ENCODE measurements at regions not wholly inside any gene's neighbourhood (a gene's known extent, or its start where the extent isn't known, plus 50 kb on each side); places are given as distances from the start of the nearest gene placed in this dataset.

DNA sequence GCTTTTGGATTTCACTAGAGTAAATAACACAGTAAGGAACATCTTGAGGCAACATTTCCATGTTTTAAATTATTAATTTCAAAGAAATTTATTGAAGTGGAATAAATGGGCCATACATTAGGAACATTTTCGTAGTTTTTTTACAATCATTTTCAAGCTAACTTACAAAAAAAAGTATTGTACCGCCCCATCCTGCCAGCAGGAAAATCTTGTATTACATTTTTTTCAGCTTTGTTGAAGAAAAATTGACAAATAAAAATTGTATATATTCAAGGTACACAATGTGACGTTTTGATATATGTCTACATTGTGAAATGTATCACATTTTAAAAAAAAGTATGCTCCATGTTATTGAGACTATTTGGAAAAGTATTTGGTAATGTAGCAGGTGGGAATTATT lies 1001.9 kb upstream of the NR2F2 start:
- TF ChIP-seq POLR2AphosphoS5 (IDR thresholded peaks at IDR 0.05) (no peak), EP300 (IDR thresholded peaks at IDR 0.05) (no peak), CTCF (IDR thresholded peaks at IDR 0.05) (no peak), POLR2A (IDR thresholded peaks at IDR 0.05) (no peak)

DNA sequence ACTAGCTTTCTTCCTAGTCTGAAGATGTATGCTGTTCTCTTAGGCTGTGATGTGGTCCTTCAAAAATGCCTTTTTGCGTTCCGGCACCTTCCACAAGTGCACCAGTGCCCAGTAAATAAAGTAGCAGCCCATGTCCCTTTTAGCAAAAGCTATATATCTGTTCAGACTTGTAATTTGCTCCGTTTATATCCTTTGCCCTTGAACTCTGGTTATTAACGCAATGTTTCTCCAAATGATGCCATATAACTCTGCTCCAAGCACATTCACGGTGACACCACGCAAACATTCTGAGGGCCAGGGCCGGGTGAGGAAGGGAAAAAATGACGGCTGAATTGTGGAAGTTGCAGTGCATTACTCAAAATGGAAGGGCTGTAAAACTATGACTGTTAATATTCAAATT lies 1001.1 kb upstream of the NR2F2 start:
- H3K9me3 ChIP-seq = no peaks in the 10 kb centered on the region
- H3K4me3 ChIP-seq = no peak overlapping the region
- no peak for DNase-seq (ENCODE audit: low spot score in 2 of 2)
- TF ChIP-seq POLR2A (IDR thresholded peaks at IDR 0.05) (no peak), EP300 (IDR thresholded peaks at IDR 0.05) (no peak), POLR2AphosphoS5 (IDR thresholded peaks at IDR 0.05) (no peak), CTCF (IDR thresholded peaks at IDR 0.05) (no peak)
- peaks cover 5% of the 10 kb centered on the region for H3K4me1 ChIP-seq
- no peak overlapping the region for H3K27ac ChIP-seq
- H3K27me3 ChIP-seq = peaks cover 23% of the 10 kb centered on the region
- H3K36me3 ChIP-seq = no peaks in the 10 kb centered on the region
- 63% methylated on average over 8 of the region's 8 CpGs for WGBS

More for the DNA sequence above, 1001.9 kb upstream of the NR2F2 start:
- no peak for DNase-seq (ENCODE audit: low spot score in 2 of 2)
- no peaks in the 10 kb centered on the region for H3K9me3 ChIP-seq
- H3K4me3 ChIP-seq = no peak overlapping the region
- H3K36me3 ChIP-seq = no peaks in the 10 kb centered on the region
- peaks cover 23% of the 10 kb centered on the region for H3K27me3 ChIP-seq
- peak overlapping the region; percentile 41 for H3K27ac ChIP-seq
- H3K4me1 ChIP-seq = peaks cover 5% of the 10 kb centered on the region
- 79% methylated on average over 3 of the region's 3 CpGs for WGBS

DNA sequence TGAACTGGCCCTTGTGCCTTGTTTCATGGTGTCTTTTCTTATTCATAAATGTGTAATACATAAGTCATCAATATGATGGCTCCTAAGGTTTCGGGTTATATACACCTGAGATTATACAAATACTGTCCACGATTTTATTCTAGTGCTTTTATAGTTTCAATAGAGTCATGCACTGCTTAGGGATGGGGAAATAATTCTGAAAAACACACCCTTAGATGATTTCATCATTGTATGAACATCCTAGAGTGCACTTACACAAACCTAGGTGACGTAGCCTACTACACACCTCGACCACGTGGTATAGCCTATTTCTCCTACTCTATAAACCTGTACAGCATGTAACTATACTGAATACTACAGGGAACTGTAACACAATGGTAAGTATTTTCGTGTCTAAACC lies 988.8 kb upstream of the NR2F2 start:
- Histone ChIP-seq H3K4me3 (no peak overlapping the region), H3K36me3 (no peaks in the 10 kb centered on the region), H3K9me3 (no peaks in the 10 kb centered on the region), H3K27me3 (no peaks in the 10 kb centered on the region), H3K27ac (no peak overlapping the region), H3K4me1 (no peaks in the 10 kb centered on the region)
- DNase-seq (ENCODE audit: low spot score in 2 of 2) = no peak
- 80% methylated on average over 6 of the region's 6 CpGs for WGBS
- TF ChIP-seq POLR2A (IDR thresholded peaks at IDR 0.05) = no peak
- TF ChIP-seq POLR2AphosphoS5 (IDR thresholded peaks at IDR 0.05) = no peak
- TF ChIP-seq EP300 (IDR thresholded peaks at IDR 0.05) = no peak
- no peak for TF ChIP-seq CTCF (IDR thresholded peaks at IDR 0.05)

GRCh38 chr15:95345867-95346266 lies 984.6 kb upstream of the NR2F2 start:
- 75% methylated on average over 4 of the region's 4 CpGs for WGBS
- H3K9me3 ChIP-seq = no peaks in the 10 kb centered on the region
- no peaks in the 10 kb centered on the region for H3K4me1 ChIP-seq
- TF ChIP-seq POLR2AphosphoS5 (IDR thresholded peaks at IDR 0.05) (no peak), EP300 (IDR thresholded peaks at IDR 0.05) (no peak), POLR2A (IDR thresholded peaks at IDR 0.05) (no peak), CTCF (IDR thresholded peaks at IDR 0.05) (no peak)
- H3K4me3 ChIP-seq = no peak overlapping the region
- H3K27ac ChIP-seq = no peak overlapping the region
- DNase-seq (ENCODE audit: low spot score in 2 of 2) = no peak
- no peaks in the 10 kb centered on the region for H3K36me3 ChIP-seq
- no peaks in the 10 kb centered on the region for H3K27me3 ChIP-seq

GRCh38 chr15:95346721-95347475 lies 983.6 kb upstream of the NR2F2 start:
- Histone ChIP-seq H3K9me3 (no peaks in the 10 kb centered on the region), H3K27ac (no peak overlapping the region), H3K4me1 (no peaks in the 10 kb centered on the region), H3K27me3 (no peaks in the 10 kb centered on the region), H3K4me3 (no peak overlapping the region), H3K36me3 (no peaks in the 10 kb centered on the region)
- TF ChIP-seq POLR2AphosphoS5 (IDR thresholded peaks at IDR 0.05) = no peak
- no peak for DNase-seq (ENCODE audit: low spot score in 2 of 2)
- 75% methylated on average over 5 of the region's 5 CpGs for WGBS

DNA sequence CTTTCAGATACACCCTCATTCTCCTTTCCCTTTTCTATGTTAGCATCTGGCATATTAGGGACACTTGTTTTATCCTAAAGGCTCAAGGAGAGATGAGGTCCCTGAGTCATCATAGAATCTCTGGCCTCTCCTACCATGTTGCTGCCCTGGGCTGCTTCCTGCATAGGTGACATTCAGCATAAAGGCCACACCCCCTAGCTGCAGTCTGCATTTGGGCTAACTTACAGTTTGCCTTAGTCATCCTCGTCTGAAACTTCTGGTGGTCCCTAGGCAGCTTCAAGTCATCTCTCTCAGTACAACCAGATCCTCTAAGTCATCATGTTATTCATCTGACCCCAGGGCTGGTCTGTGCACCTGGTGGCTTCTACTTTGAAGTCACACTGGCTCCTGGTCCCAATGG lies 982.7 kb upstream of the NR2F2 start:
- no peaks in the 10 kb centered on the region for H3K36me3 ChIP-seq
- DNase-seq (ENCODE audit: low spot score in 2 of 2) = no peak
- TF ChIP-seq EP300 (IDR thresholded peaks at IDR 0.05) (no peak), CTCF (IDR thresholded peaks at IDR 0.05) (no peak)
- no peak overlapping the region for H3K27ac ChIP-seq
- no peaks in the 10 kb centered on the region for H3K9me3 ChIP-seq
- H3K4me1 ChIP-seq = no peaks in the 10 kb centered on the region
- WGBS = 100% methylated on average over 1 of the region's 1 CpG
- H3K27me3 ChIP-seq = no peaks in the 10 kb centered on the region
- no peak overlapping the region for H3K4me3 ChIP-seq

Measured in suprapubic skin (tissue), 4 donors.